DMS153 treated with DMSO at 0.1 percent for 48 hours (cell line): ENCODE measurements at regions not wholly inside any gene's neighbourhood (a gene's known extent, or its start where the extent isn't known, plus 50 kb on each side); places are given as distances from the start of the nearest gene placed in this dataset.

Source experiments
- DNase-seq: peaks from one replicate; lab custom pipeline; 2025; ENCODE audit not compliant: unreplicated experiment; lab: John Stamatoyannopoulos, UW

GRCh38 chr20:11270566-11270965, 596.8 kb upstream of the JAG1 start:
- no peak for DNase-seq

- no peak for DNase-seq
Observed at GRCh38 chr20:11271319-11271718, 597.5 kb upstream of the JAG1 start.

- no peak for DNase-seq
Observed at GRCh38 chr20:11271920-11272594, 598.3 kb upstream of the JAG1 start.

GRCh38 chr20:11274141-11274594, 600.4 kb upstream of the JAG1 start:
- peak; percentile 81 for DNase-seq

- no peak for DNase-seq
Observed at GRCh38 chr20:11275740-11276139, 601.9 kb upstream of the JAG1 start.

- DNase-seq, result no peak
Observed at GRCh38 chr20:11277170-11277569, 603.4 kb upstream of the JAG1 start.

- no peak for DNase-seq
Observed at GRCh38 chr20:11277858-11278257, 604.1 kb upstream of the JAG1 start.

GRCh38 chr20:11278461-11278860, 604.7 kb upstream of the JAG1 start:
- no peak for DNase-seq

- no peak for DNase-seq
Observed at GRCh38 chr20:11281240-11281639, 607.4 kb upstream of the JAG1 start.

GRCh38 chr20:11281768-11282167, 608.0 kb upstream of the JAG1 start:
- DNase-seq, result no peak

- no peak for DNase-seq
Observed at GRCh38 chr20:11287126-11287525, 613.3 kb upstream of the JAG1 start.

- no peak for DNase-seq
Observed at GRCh38 chr20:11296221-11296620, 621.5 kb upstream of the BTBD3 start.

- DNase-seq, result no peak
Observed at GRCh38 chr20:11296951-11297350, 620.7 kb upstream of the BTBD3 start.

GRCh38 chr20:11301699-11302098, 616.0 kb upstream of the BTBD3 start:
- no peak for DNase-seq

- DNase-seq, result no peak
Observed at GRCh38 chr20:11302436-11302835, 615.3 kb upstream of the BTBD3 start.

GRCh38 chr20:11304795-11305194, 612.9 kb upstream of the BTBD3 start:
- DNase-seq, result no peak

- DNase-seq, result peak; percentile 55
Observed at GRCh38 chr20:11305406-11305805, 612.3 kb upstream of the BTBD3 start.

GRCh38 chr20:11311659-11312224, 606.0 kb upstream of the BTBD3 start:
- DNase-seq, result no peak

GRCh38 chr20:11315525-11315924, 602.2 kb upstream of the BTBD3 start:
- DNase-seq, result no peak

- DNase-seq, result no peak
Observed at GRCh38 chr20:11316244-11316643, 601.4 kb upstream of the BTBD3 start.

- no peak for DNase-seq
Observed at GRCh38 chr20:11320033-11320432, 597.7 kb upstream of the BTBD3 start.

- DNase-seq, result no peak
Observed at GRCh38 chr20:11323816-11324215, 593.9 kb upstream of the BTBD3 start.

GRCh38 chr20:11324990-11325389, 592.7 kb upstream of the BTBD3 start:
- no peak for DNase-seq
